NCI-H2196 (cell line): ENCODE measurements at regions not wholly inside any gene's neighbourhood (a gene's known extent, or its start where the extent isn't known, plus 50 kb on each side); places are given as distances from the start of the nearest gene placed in this dataset.
"Not testable (repeated sequence)": the region's sequence is repeated elsewhere in the genome, so short reads cannot be mapped to it uniquely, and the experiment has no call there.

Experiments
- DNase-seq: peaks from one replicate; lab custom pipeline; 2025; ENCODE audit not compliant: unreplicated experiment; lab: John Stamatoyannopoulos, UW

DNA sequence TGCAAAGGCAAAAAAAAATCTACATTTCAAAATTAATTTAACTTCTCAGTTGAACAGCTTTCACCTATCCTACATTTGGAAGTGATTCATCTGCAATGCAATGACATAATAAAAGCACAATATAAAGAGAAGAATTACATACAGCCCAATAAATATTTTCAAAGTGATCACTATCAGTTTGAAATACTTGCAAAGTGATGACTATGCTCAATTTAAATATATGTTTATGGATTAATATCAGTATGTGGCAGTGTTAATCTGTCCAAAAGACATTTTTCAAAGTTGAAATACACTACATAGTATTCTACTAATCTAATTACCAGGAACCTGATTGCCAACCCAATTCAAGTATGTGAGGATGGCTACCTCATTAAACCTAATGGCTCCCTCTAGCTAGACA, 460.7 kb upstream of the ATXN7L3B start:
- no peak for DNase-seq

DNA sequence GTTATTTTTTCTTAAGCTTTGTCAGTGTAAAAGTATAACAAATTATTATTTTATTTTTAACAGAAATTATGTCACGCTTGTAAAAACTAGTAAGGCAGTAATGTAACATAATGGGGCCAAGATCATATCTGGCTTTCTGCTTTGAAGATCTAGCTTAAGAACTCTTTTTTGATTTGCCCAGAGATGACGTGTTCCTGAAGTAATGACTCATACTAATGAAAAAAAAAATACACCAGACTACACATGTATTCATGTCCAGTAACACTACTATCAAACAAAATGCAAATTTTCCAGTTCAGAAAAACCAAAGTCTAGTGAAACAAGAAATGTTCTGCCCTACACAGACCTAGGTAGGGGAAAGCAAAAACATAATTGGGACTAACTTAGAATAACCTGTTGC, 432.2 kb upstream of the ATXN7L3B start:
- DNase-seq: no peak

- no peak for DNase-seq
Measured at GRCh38 chr12:74108729-74109128, 428.9 kb upstream of the ATXN7L3B start.

DNA sequence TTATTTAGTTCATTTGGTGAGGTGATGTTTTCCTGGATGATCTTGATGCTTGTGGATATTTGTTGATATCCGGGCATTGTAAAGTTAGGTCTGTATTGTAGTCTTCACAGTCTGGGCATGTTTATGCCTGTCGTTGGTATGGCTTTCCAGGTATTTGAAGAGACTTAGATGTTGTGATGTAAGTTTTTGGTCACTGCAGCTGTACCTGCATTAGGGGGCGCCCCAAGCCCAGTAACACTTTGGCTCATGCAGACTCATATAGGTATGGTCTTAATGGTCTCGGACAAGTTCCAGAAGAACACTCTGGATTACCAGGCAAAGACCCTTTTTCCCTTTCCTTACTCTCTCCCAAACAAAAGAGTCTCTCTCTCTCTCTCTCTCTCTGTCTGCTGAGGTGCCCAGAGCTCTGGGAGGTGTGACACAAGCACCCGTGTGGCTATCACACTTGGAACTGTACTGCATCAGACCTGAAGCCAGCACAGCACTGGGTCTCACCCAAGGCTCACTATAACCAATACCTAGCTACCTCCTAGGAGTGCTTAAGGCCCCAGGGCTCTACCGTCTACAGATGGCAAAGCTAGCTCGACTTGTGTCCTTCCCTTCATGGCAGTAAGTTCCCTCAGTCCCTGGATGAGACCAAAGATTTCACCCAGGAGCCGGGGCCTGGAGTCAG, 425.8 kb upstream of the ATXN7L3B start:
- DNase-seq: no peak

GRCh38 chr12:74119811-74120362, 417.7 kb upstream of the ATXN7L3B start:
- DNase-seq: no peak

DNA sequence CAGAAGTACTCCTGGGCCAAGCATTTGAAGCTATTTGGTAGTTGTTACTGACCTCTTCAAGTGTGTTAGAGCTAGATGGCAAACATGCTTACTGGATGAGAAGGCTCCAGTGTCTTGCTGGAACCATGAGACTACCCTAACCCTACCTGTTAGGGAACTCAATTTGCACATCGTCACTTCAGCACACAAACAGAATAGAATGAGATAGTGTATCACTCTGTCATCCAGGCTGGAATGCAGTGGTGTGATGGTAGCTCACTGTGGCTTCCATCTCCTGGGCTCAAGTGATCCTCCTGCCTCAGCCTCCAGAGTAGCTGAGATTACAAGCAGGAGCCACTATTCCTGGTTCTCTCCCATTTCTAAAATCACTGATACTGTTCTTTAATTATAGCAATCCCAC, 417.0 kb upstream of the ATXN7L3B start:
- DNase-seq: no peak

GRCh38 chr12:74129702-74130101, 407.9 kb upstream of the ATXN7L3B start:
- no peak for DNase-seq

DNA sequence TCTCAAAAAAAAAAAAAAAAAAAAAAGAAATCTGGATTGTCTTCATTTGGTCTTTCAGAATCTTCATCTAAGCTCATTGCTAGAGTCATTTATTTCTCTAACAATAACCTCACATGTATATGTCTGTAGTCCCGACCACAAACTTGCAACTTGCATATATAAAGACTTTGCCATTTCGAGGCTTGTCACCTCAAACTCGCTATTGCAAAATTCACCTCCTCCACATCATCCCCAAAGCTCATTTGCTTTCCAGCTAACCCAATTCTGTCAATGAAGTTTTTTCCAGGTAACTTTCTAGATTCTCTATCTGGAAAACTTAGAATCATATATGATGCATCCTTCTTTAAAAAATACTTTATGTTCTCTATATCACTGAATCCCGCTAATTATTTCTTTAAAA, 393.2 kb upstream of the ATXN7L3B start:
- no peak for DNase-seq

- no peak for DNase-seq
Measured at GRCh38 chr12:74145328-74145727, 392.3 kb upstream of the ATXN7L3B start.

DNA sequence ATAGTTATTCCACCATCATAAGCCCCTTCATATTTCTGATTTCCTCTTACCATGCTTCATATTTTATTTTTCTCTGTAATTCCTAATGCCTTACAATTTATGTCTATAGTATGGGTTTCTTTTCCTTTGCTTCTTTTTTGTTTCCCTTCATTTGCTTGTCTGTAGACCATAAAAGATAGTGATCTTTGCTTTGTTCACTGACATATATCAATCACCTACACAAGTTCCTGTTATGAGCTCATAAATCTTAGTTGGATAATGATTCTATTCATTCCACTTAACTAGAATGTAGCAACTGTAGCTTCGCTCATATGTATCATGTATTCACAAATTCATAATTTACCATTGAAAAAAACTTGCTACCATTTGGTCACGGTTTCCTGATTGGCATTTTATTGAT, 388.8 kb upstream of the ATXN7L3B start:
- no peak for DNase-seq

DNA sequence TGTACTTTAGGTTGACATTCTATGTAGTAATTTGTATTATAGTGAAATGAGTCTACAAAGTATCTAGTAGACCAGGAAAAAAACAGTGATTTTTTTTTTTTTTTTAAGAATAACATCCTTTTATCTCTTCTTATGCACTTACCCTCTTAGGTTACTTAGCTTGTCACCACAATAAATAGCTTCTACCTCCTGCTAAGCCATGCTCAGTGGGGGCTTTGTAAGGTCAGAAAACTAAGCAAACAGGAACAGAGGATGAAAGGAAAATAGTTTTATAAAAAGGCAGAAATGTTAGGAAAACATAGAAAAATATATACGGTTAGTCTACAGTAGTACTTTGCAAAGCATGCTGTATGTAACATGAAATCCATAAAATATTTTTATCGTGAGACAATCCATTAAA, 385.3 kb upstream of the ATXN7L3B start:
- no peak for DNase-seq

DNA sequence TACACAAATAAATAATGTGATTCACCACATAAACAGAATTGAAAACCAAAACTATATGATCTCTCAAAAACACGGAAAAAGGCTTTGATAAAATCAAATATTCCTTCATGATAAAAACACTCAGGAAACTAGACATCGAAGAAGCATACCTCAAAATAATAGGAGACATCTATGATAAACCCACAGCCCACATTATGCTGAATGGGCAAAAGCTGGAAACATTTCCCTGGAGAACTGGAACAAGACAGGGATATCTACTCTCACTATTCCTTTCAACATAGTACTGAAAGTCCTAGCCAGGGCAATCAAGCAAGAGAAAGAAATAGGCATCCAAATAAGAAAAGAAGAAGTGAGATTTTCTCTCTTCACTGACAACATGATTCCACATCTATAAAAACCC, 371.5 kb upstream of the ATXN7L3B start:
- DNase-seq: no peak

DNA sequence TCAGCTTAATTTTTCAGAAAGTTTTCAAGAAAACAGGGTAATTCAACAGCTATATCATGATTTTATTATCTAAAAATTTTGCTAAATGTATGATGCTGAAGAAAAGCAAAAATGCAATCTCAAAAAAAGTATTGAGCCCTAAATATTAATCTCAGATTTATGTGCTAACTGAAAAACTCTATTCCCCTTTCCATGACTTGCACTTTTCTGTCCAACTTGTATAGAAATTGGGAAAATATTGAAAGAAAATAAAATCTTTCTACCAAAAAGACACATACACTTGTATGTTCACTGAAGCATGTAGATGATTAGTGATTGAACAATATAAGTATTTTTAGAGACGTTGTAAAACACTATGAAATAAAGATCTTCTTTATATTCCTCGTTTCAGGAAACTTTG, 368.0 kb upstream of the ATXN7L3B start:
- DNase-seq: no peak

- no peak for DNase-seq
Measured at GRCh38 chr12:74170645-74171477, 366.8 kb upstream of the ATXN7L3B start.

DNA sequence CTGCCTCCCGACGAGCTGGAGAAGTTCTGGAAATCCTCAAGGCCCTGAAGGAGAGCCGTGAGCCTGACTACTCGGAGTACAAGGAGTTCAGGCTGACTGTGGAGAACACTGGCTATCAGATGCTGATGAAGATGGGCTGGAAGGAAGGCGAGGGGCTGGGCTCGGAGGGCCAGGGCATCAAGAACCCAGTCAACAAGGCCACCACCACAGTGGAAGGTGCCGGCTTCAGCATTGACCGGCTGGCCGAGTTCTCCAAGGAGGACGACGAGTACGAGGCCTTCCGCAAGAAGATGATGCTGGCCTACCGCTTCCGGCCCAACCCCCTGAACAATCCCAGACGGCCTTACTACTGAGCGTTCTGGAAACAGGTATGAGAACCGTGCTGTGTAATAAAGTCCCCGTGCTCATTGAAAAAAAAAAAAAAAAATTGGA, 366.1 kb upstream of the ATXN7L3B start:
- no peak for DNase-seq

DNA sequence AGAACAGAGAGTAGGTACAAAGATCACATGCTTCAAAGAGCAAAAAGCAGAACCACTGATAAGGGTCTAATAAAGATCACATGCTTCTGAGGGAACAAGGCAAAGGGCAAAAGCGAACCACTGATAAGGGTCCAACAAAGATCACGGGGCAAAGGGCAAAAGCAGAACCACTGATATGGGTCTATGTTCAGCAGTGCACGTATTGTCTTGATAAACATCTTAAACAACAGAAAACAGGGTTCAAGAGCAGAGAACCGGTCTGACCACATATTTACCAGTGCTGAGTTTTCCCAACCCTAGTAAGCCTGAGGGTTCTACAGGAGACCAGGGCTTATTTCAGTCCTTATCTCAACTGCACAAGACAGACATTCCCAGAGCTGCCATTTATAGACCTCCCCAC, 362.7 kb upstream of the ATXN7L3B start:
- not testable (repeated sequence) for DNase-seq

GRCh38 chr12:74185360-74185759, 352.3 kb upstream of the ATXN7L3B start:
- no peak for DNase-seq

- DNase-seq: no peak
Measured at GRCh38 chr12:74193191-74193590, 344.4 kb upstream of the ATXN7L3B start.

DNA sequence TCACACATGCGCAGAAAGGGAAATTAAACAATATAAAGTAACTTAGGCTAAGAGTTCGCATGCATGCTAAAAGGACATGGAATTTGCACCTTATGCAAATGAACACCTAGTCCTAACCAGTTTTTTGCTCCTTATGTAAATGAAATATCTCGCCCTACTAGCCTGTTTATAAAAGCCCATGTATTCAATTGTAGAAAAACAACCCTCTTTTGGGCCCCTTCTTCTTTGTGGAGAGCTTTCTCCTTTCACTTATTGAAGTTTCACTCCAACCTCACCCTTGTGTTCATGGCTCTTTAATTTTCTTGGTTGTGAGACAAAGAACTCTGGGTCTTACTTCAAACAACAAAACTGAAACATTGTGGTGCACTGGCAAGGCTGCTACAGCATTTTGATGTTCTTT, 333.4 kb upstream of the ATXN7L3B start:
- no peak for DNase-seq

DNA sequence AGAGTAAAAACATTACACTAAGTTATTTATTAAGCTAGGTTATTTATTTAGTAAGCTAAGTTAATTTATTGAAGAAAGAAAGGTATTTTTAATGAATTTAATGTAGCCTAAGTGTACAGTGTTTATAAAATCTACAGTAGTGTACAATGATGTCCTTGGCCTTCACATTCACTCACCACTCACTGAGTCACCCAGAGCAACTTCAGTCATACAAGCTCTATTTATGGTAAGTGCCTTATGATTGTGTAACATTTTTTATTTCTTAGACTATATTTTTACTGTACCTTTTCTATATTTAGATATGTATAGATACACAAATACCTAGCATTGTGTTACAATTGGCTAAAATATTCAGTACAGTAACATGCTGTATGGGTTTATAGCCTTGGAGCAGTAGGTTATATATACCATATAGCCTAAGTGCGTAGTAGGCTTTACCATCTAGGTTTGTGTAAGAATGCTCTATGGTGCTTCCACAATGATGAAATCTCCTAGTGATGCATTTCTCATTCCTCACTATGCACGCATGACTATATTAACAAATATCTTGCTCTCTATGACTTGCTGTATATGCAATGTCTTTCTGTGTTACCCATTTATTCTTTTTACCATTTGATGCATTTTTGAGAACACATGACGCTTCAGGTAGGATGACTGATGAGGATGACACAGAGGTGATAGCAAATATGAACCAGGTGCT, 309.6 kb upstream of the ATXN7L3B start:
- no peak for DNase-seq

- no peak for DNase-seq
Measured at GRCh38 chr12:74229671-74230070, 308.0 kb upstream of the ATXN7L3B start.

- DNase-seq: no peak
Measured at GRCh38 chr12:74235342-74235741, 302.3 kb upstream of the ATXN7L3B start.
